K562 (cell line): ENCODE measurements at regions not wholly inside any gene's neighbourhood (a gene's known extent, or its start where the extent isn't known, plus 50 kb on each side); places are given as distances from the start of the nearest gene placed in this dataset.

Source experiments
- ATAC-seq: fragments of 200-7000 bp; cut with Tn5 transposase; 3 replicates; pipeline ENCODE4 v1.9.1; 2020; ENCODE audit warnings: moderate library complexity
- BruUV-seq: library from RNA; stranded (reverse); fragments of 400-500 nt; replicated peaks from 2 replicates; lab custom pipeline; 2021; lab: Mats Ljungman, UMichigan
- CTCF ChIA-PET: fragments of 300-600 bp; formaldehyde crosslinking; extraction: SDS; loops from one replicate; lab custom pipeline; 2021; ENCODE audit warnings: low intra/inter-chr PET ratio; lab: Yijun Ruan, JAX
- POLR2A ChIA-PET: fragments of 300-600, 350-650 bp; sonication (Branson Sonifier 250); formaldehyde crosslinking; extraction: SDS; loops from one replicate; lab custom pipeline; 2021; ENCODE audit warnings: antibody characterized with exemption, inconsistent platforms; lab: Yijun Ruan, JAX
- DNase-seq, 4 experiments: peaks; one replicate each; pipeline versions ENCODE4 v3.0.0 to v3.0.0-alpha.2; 2011 to 2018; ENCODE audit warnings: low spot score in 3 of 4, mixed read lengths in 3 of 4; ENCODE audit errors: extremely low read depth in 1 of 4
- FAIRE-seq: peaks from 2 replicates; lab custom pipeline; 2011; peaks lifted over from hg19 to GRCh38; lab: Jason Lieb, UNC
- H2AFZ ChIP-seq: 2 replicates; pipeline ENCODE4 v1.6.0; 2011; ENCODE audit warnings: low read depth, low read length, control low read depth, inconsistent platforms
- H3K27ac ChIP-seq: fragments of 200-600 bp; 3 replicates; pipeline ENCODE4 v1.8.0; 2011; ENCODE audit warnings: low read depth, mild to moderate bottlenecking, control low read depth, inconsistent platforms, low read length, moderate library complexity, mixed read lengths; ENCODE audit errors: extremely low read depth
- H3K27me3 ChIP-seq, 2 experiments: fragments of 300-600 bp in 1 of 2; 2 replicates in 1 of 2; 3 replicates in 1 of 2; pipeline versions ENCODE4 v1.6.0 to v1.8.0; 2011; ENCODE audit warnings: inconsistent platforms in 2 of 2, low read length in 2 of 2, mild to moderate bottlenecking in 1 of 2, mixed read lengths in 1 of 2, moderate library complexity in 1 of 2; ENCODE audit not compliant: control insufficient read depth in 2 of 2, insufficient read depth in 2 of 2
- H3K36me3 ChIP-seq: fragments of 300-600 bp; 3 replicates; pipeline ENCODE4 v1.8.0; 2011; ENCODE audit warnings: mild to moderate bottlenecking, low read length, inconsistent platforms; ENCODE audit not compliant: control insufficient read depth, insufficient read depth
- H3K4me1 ChIP-seq, 2 experiments: fragments of 200-600 bp in 1 of 2; replicated peaks in 1 of 2; 2 replicates in 1 of 2; 3 replicates in 1 of 2; pipeline versions ENCODE4 v1.5.1 to v1.8.0; 2011; ENCODE audit warnings: inconsistent platforms in 2 of 2, low read length in 2 of 2, mild to moderate bottlenecking in 1 of 2, mixed read lengths in 1 of 2, moderate library complexity in 1 of 2; ENCODE audit not compliant: control insufficient read depth in 2 of 2, insufficient read depth in 2 of 2
- H3K4me2 ChIP-seq: 2 replicates; pipeline ENCODE4 v1.6.1; 2011; ENCODE audit warnings: low read length, control low read depth, inconsistent platforms, mixed read lengths; ENCODE audit not compliant: insufficient read depth
- H3K4me3 ChIP-seq: fragments of 200-600 bp; sonication (generic), shearing (Covaris generic); 2 replicates; pipeline ENCODE4 v1.5.1; 2016; ENCODE audit warnings: control low read depth, inconsistent platforms
- H3K79me2 ChIP-seq: fragments of 200-600 bp; 3 replicates; pipeline ENCODE4 v1.8.0; 2011; ENCODE audit warnings: low read length, inconsistent platforms; ENCODE audit not compliant: control insufficient read depth, insufficient read depth
- H3K9ac ChIP-seq, 2 experiments: 2 replicates each; pipeline versions ENCODE4 v1.6.0 to v1.6.1; 2011; ENCODE audit warnings: low read depth in 2 of 2, low read length in 2 of 2, control low read depth in 1 of 2, inconsistent platforms in 1 of 2, mild to moderate bottlenecking in 1 of 2, mixed read lengths in 1 of 2; ENCODE audit not compliant: insufficient read depth in 1 of 2
- H3K9me1 ChIP-seq: one replicate; pipeline ENCODE4 v1.6.0; 2011; ENCODE audit warnings: inconsistent platforms, mild to moderate bottlenecking, low read length, moderate library complexity; ENCODE audit not compliant: control insufficient read depth, insufficient read depth
- H3K9me3 ChIP-seq: replicated peaks from 2 replicates; pipeline ENCODE4 v1.5.1; 2011; ENCODE audit warnings: low read depth, low read length, inconsistent platforms; ENCODE audit not compliant: control insufficient read depth, insufficient read depth
- H4K20me1 ChIP-seq: replicated peaks from 2 replicates; pipeline ENCODE4 v1.6.1; 2011; ENCODE audit warnings: low read length, inconsistent platforms, mixed read lengths; ENCODE audit not compliant: control insufficient read depth, insufficient read depth
- CBX5 ChIP-seq: IDR thresholded peaks from 2 replicates; pipeline ENCODE4 v1.6.1; 2014; ENCODE audit warnings: low read depth, borderline replicate concordance
- CCAR2 ChIP-seq: fragments of 200-400 bp; formaldehyde crosslinking; IDR thresholded peaks from 2 replicates; pipeline ENCODE4 v1.6.1; 2017; ENCODE audit warnings: mild to moderate bottlenecking, low read depth, low read length
- GATAD2B ChIP-seq: fragments of 450-650 bp; IDR thresholded peaks from 2 replicates; pipeline ENCODE4 v1.6.1; 2017; ENCODE audit warnings: mild to moderate bottlenecking, borderline replicate concordance
- HDAC2 ChIP-seq: fragments of 450-650 bp; IDR thresholded peaks from 2 replicates; pipeline ENCODE4 v1.6.1; 2016; ENCODE audit warnings: mild to moderate bottlenecking
- IRF2 ChIP-seq: sonication (generic); formaldehyde crosslinking; IDR thresholded peaks from 2 replicates; pipeline ENCODE4 v1.8.1; 2022; ENCODE audit warnings: mild to moderate bottlenecking, missing genetic modification reagents
- MECOM ChIP-seq: fragments of 250-450 bp; sonication (Bioruptor Pico); IDR thresholded peaks from 2 replicates; pipeline ENCODE4 v1.8.0; 2022; ENCODE audit warnings: inconsistent platforms
- PRDM10 ChIP-seq: fragments of 450-650 bp; IDR thresholded peaks from 2 replicates; pipeline ENCODE4 v1.6.1; 2018; ENCODE audit not compliant: partially characterized antibody
- SRSF7 ChIP-seq: fragments of 200-400 bp; formaldehyde crosslinking; optimal IDR thresholded peaks from 2 replicates; pipeline ENCODE3; 2017; ENCODE audit warnings: mild to moderate bottlenecking, low read depth, low read length
- THAP7 ChIP-seq: fragments of 250-450 bp; sonication (Bioruptor Pico); IDR thresholded peaks from 2 replicates; pipeline ENCODE4 v1.5.0; 2021
- YY1 ChIP-seq, 3 experiments: IDR thresholded peaks; 2 replicates each; pipeline ENCODE4 v1.6.1; 2011; ENCODE audit warnings: low read length in 2 of 3, mild to moderate bottlenecking in 2 of 3, moderate library complexity in 2 of 3, borderline replicate concordance in 1 of 3, control low read depth in 1 of 3, low read depth in 1 of 3; ENCODE audit not compliant: insufficient read depth in 3 of 3, insufficient replicate concordance in 2 of 3, control insufficient read depth in 1 of 3, insufficient read length in 1 of 3; ENCODE audit errors: extremely low read depth in 1 of 3
- ZEB2 ChIP-seq: fragments of 450-650 bp; IDR thresholded peaks from 2 replicates; pipeline ENCODE4 v1.6.1; 2016
- ZNF133 ChIP-seq: fragments of 250-450 bp; sonication (Bioruptor Pico); IDR thresholded peaks from 2 replicates; pipeline ENCODE4 v1.4.0; 2020; ENCODE audit warnings: mild to moderate bottlenecking
- ZNF436 ChIP-seq: fragments of 250-450, 450-650 bp; sonication (Bioruptor Pico); formaldehyde crosslinking; IDR thresholded peaks from 2 replicates; pipeline ENCODE4 v1.7.0; 2020; ENCODE audit warnings: mild to moderate bottlenecking
- in situ Hi-C: fragments of 300-500 bp; cut with MboI; formaldehyde crosslinking; loops from 4 replicates; pipeline ENCODE4 v1.15.0; 2018; ENCODE audit warnings: inconsistent platforms, mixed read lengths
- intact Hi-C: fragments of 100-400 bp; cut with micrococcal nuclease; formaldehyde crosslinking; loops from 2 replicates; pipeline ENCODE4 v1.14.2; 2022
- TF ChIP-seq, protein P1 (sequence below), 2 experiments: fragments of 250-450 bp in 1 of 2; fragments of 450-650 bp in 1 of 2; sonication (Bioruptor Pico) in 1 of 2; IDR thresholded peaks; 2 replicates each; pipeline versions ENCODE4 v1.6.1 to v1.8.0; 2016 to 2021; ENCODE audit warnings: mild to moderate bottlenecking in 2 of 2, moderate library complexity in 2 of 2, missing compliant biosample characterization in 1 of 2, missing genetic modification characterization in 1 of 2

DNA sequence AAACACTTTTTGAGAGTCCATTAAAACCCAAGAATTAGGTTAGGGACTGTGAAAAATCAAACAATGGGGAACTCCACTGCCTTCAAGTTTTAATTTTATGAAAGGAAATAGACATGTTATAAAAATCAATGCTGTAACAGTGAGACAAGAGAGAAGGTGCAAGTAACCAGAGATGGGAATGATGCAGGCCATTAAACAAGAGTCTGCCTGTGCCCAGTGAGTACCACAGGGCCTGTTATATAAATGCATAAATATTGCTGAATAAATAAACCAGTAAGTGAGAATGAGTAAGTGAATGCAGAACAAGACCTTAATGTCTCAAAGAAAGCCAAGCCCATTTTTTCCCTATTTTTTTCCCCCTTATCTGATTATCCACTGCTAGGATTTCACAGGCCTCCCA is 53.3 kb upstream of the BMP2K start:
- TF ChIP-seq MECOM (CRISPR knock-in tag) (no peak), THAP7 (CRISPR knock-in tag) (no peak), ZNF436 (CRISPR knock-in tag) (no peak), CCAR2 (no peak), ZEB2 (no peak), GATAD2B (no peak), IRF2 (CRISPR knock-in tag) (no peak), CBX5 (no peak), PRDM10 (no peak), YY1 (IDR thresholded peaks at IDR 0.05; ENCODE audit: borderline replicate concordance in 1 of 3, control insufficient read depth in 1 of 3, extremely low read depth in 1 of 3, insufficient read depth in 3 of 3, insufficient read length in 1 of 3, insufficient replicate concordance in 2 of 3, low read depth in 1 of 3, low read length in 2 of 3) (no peak), ZNF133 (CRISPR knock-in tag) (no peak), HDAC2 (no peak), SRSF7 (no peak)
- TF ChIP-seq, protein P1, sequence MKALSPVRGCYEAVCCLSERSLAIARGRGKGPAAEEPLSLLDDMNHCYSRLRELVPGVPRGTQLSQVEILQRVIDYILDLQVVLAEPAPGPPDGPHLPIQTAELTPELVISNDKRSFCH (CRISPR knock-in tag; IDR thresholded peaks at IDR 0.05): no peak
- TF ChIP-seq, protein P1 (tag; IDR thresholded peaks at IDR 0.05): no peak
- Histone ChIP-seq H3K27ac (no peak overlapping the region; the same call in 2 of the 3 replicates), H2AFZ (0 out of 2 replicates have a peak overlapping the region, but pooled peaks have one; percentile 58), H3K4me1 (peaks cover 19 to 61% of the 10 kb centered on the region in 2 experiments), H3K9me1 (no peaks in the 10 kb centered on the region), H3K9ac (peak overlapping the region in 1 of 2 experiments; percentile 68; a peak in 1 of 4 replicates), H3K27me3 (no peaks in the 10 kb centered on the region), H3K4me2 (no peak overlapping the region), H4K20me1 (no peaks in the 10 kb centered on the region), H3K79me2 (peaks cover 6% of the 10 kb centered on the region; the same call in 2 of the 3 replicates), H3K9me3 (no peaks in the 10 kb centered on the region), H3K36me3 (no peaks in the 10 kb centered on the region; the same call in 2 of the 3 replicates), H3K4me3 (no peak overlapping the region)
- CTCF ChIA-PET: no interaction called here
- DNase-seq (no peak), ATAC-seq (no peak), FAIRE-seq (no peak)
- in situ Hi-C loops: no loop called here
- POLR2A ChIA-PET: interaction anchor here (0.6 to 1.9 kb wide), 5 partner anchors 8 to 33 kb away, joined by 3 to 12 read pairs (median 5); no protein-coding TSS in a partner anchor
- intact Hi-C loops: no loop called here
- BruUV-seq: no TSS peak
